A549 (cell line): ENCODE measurements at regions not wholly inside any gene's neighbourhood (a gene's known extent, or its start where the extent isn't known, plus 50 kb on each side); places are given as distances from the start of the nearest gene placed in this dataset.

Source experiments
- POLR2A ChIP-seq: IDR thresholded peaks from 2 replicates; pipeline ENCODE4 v1.6.1; 2012; ENCODE audit warnings: mild to moderate bottlenecking, low read length
- REST ChIP-seq: fragments of 200-600 bp; sonication (generic); IDR thresholded peaks from 2 replicates; pipeline ENCODE4 v1.6.1; 2016; ENCODE audit warnings: antibody characterized with exemption, mild to moderate bottlenecking, moderate library complexity

- no peak for TF ChIP-seq REST
- no peak for TF ChIP-seq POLR2A
Measured at GRCh38 chr5:165035520-165035919, 1530.1 kb downstream of the MAT2B start.
